HG02678 (cell line): ENCODE measurements at regions not wholly inside any gene's neighbourhood (a gene's known extent, or its start where the extent isn't known, plus 50 kb on each side); places are given as distances from the start of the nearest gene placed in this dataset.
"Not testable (repeated sequence)": the region's sequence is repeated elsewhere in the genome, so short reads cannot be mapped to it uniquely, and the experiment has no call there.

Experiments used
- ATAC-seq: cut with Tn5 transposase; IDR thresholded peaks from one replicate; pipeline ENCODE4 v1.9.1; 2021; ENCODE audit warnings: mild to moderate bottlenecking, moderate library complexity; ENCODE audit not compliant: unreplicated experiment

- no peak for ATAC-seq
Measured at GRCh38 chr4:38411981-38412536, 251.9 kb upstream of the KLF3 start.

- ATAC-seq, result no peak
Measured at GRCh38 chr4:38413524-38414341, 250.3 kb upstream of the KLF3 start.

GRCh38 chr4:38414410-38414809 lies 249.6 kb upstream of the KLF3 start:
- no peak for ATAC-seq

GRCh38 chr4:38415682-38416081 lies 248.3 kb upstream of the KLF3 start:
- no peak for ATAC-seq

- no peak for ATAC-seq
Measured at GRCh38 chr4:38416450-38417014, 247.5 kb upstream of the KLF3 start.

GRCh38 chr4:38420254-38420653 lies 243.7 kb upstream of the KLF3 start:
- ATAC-seq, result not testable (repeated sequence)

GRCh38 chr4:38422850-38423249 lies 241.1 kb upstream of the KLF3 start:
- ATAC-seq, result no peak

- no peak for ATAC-seq
Measured at GRCh38 chr4:38424151-38424871, 239.7 kb upstream of the KLF3 start.

- ATAC-seq, result no peak
Measured at GRCh38 chr4:38426532-38426931, 237.5 kb upstream of the KLF3 start.

GRCh38 chr4:38430841-38431240 lies 233.2 kb upstream of the KLF3 start:
- no peak for ATAC-seq

- no peak for ATAC-seq
Measured at GRCh38 chr4:38442073-38442788, 221.8 kb upstream of the KLF3 start.

- no peak for ATAC-seq
Measured at GRCh38 chr4:38449506-38450174, 214.4 kb upstream of the KLF3 start.

- peak; percentile 53 for ATAC-seq
Measured at GRCh38 chr4:38452009-38452408, 212.0 kb upstream of the KLF3 start.

- no peak for ATAC-seq
Measured at GRCh38 chr4:38452542-38452941, 211.5 kb upstream of the KLF3 start.

GRCh38 chr4:38453253-38453881 lies 210.6 kb upstream of the KLF3 start:
- no peak for ATAC-seq

GRCh38 chr4:38454284-38454683 lies 209.7 kb upstream of the KLF3 start:
- ATAC-seq, result no peak

GRCh38 chr4:38455092-38455862 lies 208.7 kb upstream of the KLF3 start:
- ATAC-seq, result peak; percentile 69

- no peak for ATAC-seq
Measured at GRCh38 chr4:38456096-38456495, 207.9 kb upstream of the KLF3 start.

GRCh38 chr4:38461342-38461741 lies 202.7 kb upstream of the KLF3 start:
- no peak for ATAC-seq
